ENCODE measurements at regions not wholly inside any gene's neighbourhood (a gene's known extent, or its start where the extent isn't known, plus 50 kb on each side); places are given as distances from the start of the nearest gene placed in this dataset.

GRCh38 chr5:65068410-65068809 is 299.7 kb downstream of the CWC27 start:
- intact Hi-C loops (cut with DNase I; ENCODE audit: low total_unique reads): no loop called here
- H3K4me3 ChIP-seq: no peak overlapping the region
- DNase-seq: no peak
- TF ChIP-seq POLR2A (IDR thresholded peaks at IDR 0.05): no peak
- TF ChIP-seq, protein P1, sequence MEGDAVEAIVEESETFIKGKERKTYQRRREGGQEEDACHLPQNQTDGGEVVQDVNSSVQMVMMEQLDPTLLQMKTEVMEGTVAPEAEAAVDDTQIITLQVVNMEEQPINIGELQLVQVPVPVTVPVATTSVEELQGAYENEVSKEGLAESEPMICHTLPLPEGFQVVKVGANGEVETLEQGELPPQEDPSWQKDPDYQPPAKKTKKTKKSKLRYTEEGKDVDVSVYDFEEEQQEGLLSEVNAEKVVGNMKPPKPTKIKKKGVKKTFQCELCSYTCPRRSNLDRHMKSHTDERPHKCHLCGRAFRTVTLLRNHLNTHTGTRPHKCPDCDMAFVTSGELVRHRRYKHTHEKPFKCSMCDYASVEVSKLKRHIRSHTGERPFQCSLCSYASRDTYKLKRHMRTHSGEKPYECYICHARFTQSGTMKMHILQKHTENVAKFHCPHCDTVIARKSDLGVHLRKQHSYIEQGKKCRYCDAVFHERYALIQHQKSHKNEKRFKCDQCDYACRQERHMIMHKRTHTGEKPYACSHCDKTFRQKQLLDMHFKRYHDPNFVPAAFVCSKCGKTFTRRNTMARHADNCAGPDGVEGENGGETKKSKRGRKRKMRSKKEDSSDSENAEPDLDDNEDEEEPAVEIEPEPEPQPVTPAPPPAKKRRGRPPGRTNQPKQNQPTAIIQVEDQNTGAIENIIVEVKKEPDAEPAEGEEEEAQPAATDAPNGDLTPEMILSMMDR (IDR thresholded peaks at IDR 0.05): no peak
- H3K27ac ChIP-seq: no peak overlapping the region
- H3K4me1 ChIP-seq: no peaks in the 10 kb centered on the region
- H3K36me3 ChIP-seq: no peaks in the 10 kb centered on the region
- no peaks in the 10 kb centered on the region for H3K9me3 ChIP-seq
- H3K27me3 ChIP-seq: no peaks in the 10 kb centered on the region

GRCh38 chr5:65070026-65070425 is 301.3 kb downstream of the CWC27 start:
- Histone ChIP-seq H3K27me3 (no peaks in the 10 kb centered on the region), H3K4me3 (no peak overlapping the region), H3K27ac (no peak overlapping the region), H3K36me3 (no peaks in the 10 kb centered on the region), H3K9me3 (no peaks in the 10 kb centered on the region), H3K4me1 (no peaks in the 10 kb centered on the region)
- TF ChIP-seq, protein P1 (IDR thresholded peaks at IDR 0.05): no peak
- TF ChIP-seq POLR2A (IDR thresholded peaks at IDR 0.05): no peak
- DNase-seq: no peak
- intact Hi-C loops (cut with DNase I; ENCODE audit: low total_unique reads): no loop called here

DNA sequence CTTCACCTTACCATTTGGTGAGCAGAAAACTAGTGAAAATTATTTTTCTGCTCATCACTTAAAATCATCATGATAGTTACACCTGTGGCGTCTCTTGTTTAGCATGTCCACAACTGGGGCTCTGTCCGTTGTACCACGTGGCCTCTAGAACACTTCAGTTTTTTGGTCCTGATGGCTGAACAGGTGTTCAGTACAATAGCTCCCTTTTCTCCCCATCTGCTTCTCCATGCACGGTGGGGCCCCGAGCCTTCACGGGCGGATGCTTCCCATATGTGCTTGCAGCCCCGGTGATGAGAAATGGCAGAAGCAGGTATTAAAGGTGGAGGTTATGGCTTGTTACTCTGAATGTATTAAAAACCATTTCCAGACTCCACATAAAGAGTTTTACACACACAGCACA is 304.1 kb downstream of the CWC27 start:
- no peak for DNase-seq
- Histone ChIP-seq H3K9me3 (no peaks in the 10 kb centered on the region), H3K27me3 (no peaks in the 10 kb centered on the region), H3K36me3 (no peaks in the 10 kb centered on the region), H3K4me3 (no peak overlapping the region), H3K27ac (peak overlapping the region in 1 of 2 donors; percentile 14), H3K4me1 (peaks cover 0 to 9% of the 10 kb centered on the region in 2 donors)
- intact Hi-C loops (cut with DNase I; ENCODE audit: low total_unique reads): no loop called here
- TF ChIP-seq, protein P1 (IDR thresholded peaks at IDR 0.05): no peak
- TF ChIP-seq POLR2A (IDR thresholded peaks at IDR 0.05): no peak

GRCh38 chr5:65073250-65073661 is 304.5 kb downstream of the CWC27 start:
- intact Hi-C loops (cut with DNase I; ENCODE audit: low total_unique reads): no loop called here
- peak; percentile 35 to 66 for DNase-seq
- peak overlapping the region in 1 of 2 donors; percentile 14 for H3K27ac ChIP-seq
- H3K4me3 ChIP-seq: no peak overlapping the region
- no peak for TF ChIP-seq POLR2A (IDR thresholded peaks at IDR 0.05)
- TF ChIP-seq, protein P1 (IDR thresholded peaks at IDR 0.05): no peak
- no peaks in the 10 kb centered on the region for H3K36me3 ChIP-seq
- peaks cover 0 to 9% of the 10 kb centered on the region in 2 donors for H3K4me1 ChIP-seq
- no peaks in the 10 kb centered on the region for H3K9me3 ChIP-seq
- H3K27me3 ChIP-seq: no peaks in the 10 kb centered on the region

GRCh38 chr5:65075623-65076250 is 307.0 kb downstream of the CWC27 start:
- H3K27me3 ChIP-seq: no peaks in the 10 kb centered on the region
- TF ChIP-seq POLR2A (IDR thresholded peaks at IDR 0.05): no peak
- TF ChIP-seq, protein P1 (IDR thresholded peaks at IDR 0.05): no peak
- H3K27ac ChIP-seq: peak overlapping the region; percentile 76 to 81
- intact Hi-C loops (cut with DNase I; ENCODE audit: low total_unique reads): no loop called here
- no peak overlapping the region for H3K4me3 ChIP-seq
- H3K9me3 ChIP-seq: no peaks in the 10 kb centered on the region
- no peaks in the 10 kb centered on the region for H3K36me3 ChIP-seq
- DNase-seq: peak in 1 of 2 donors; percentile 14
- peaks cover 0 to 9% of the 10 kb centered on the region in 2 donors for H3K4me1 ChIP-seq
